ENCODE measurements at regions not wholly inside any gene's neighbourhood (a gene's known extent, or its start where the extent isn't known, plus 50 kb on each side); places are given as distances from the start of the nearest gene placed in this dataset.
"Not testable (repeated sequence)": the region's sequence is repeated elsewhere in the genome, so short reads cannot be mapped to it uniquely, and the experiment has no call there.

DNA sequence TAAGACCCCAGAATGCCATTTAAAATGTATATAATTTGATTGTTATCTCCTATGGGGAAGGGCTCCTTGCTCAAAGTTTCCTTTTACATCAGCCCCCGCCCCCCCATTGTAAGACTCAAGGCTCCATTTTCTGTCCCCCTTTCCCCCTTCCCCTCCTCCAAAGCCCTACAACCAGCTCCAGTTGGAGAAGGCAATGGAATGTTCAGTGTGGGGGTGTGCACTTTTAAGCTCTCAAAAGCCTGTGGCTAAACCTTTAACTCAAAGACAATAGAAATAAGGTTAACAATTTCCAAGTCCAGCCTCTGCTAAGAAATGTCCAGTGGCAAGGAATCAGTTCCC lies 114.7 kb downstream of the NOG start:
- no peak overlapping the region for H3K4me3 ChIP-seq (ENCODE audit: insufficient read depth, low read depth, low read length)
- H3K36me3 ChIP-seq (replicated peaks; ENCODE audit: control insufficient read depth, insufficient read depth, low read length), result no peaks in the 10 kb centered on the region
- no peaks in the 10 kb centered on the region; the same call in 1 of the 2 replicates for H3K27me3 ChIP-seq (ENCODE audit: control insufficient read depth, insufficient read depth, low read length)
- DNase-seq, result no peak

- H3K36me3 ChIP-seq (replicated peaks; ENCODE audit: control insufficient read depth, insufficient read depth, low read length), result no peaks in the 10 kb centered on the region
- no peak for DNase-seq
- H3K4me3 ChIP-seq (ENCODE audit: insufficient read depth, low read depth, low read length), result no peak overlapping the region
- H3K27me3 ChIP-seq (ENCODE audit: control insufficient read depth, insufficient read depth, low read length), result no peaks in the 10 kb centered on the region; the same call in 1 of the 2 replicates
Measured at GRCh38 chr17:56708670-56709410, 115.3 kb downstream of the NOG start.

DNA sequence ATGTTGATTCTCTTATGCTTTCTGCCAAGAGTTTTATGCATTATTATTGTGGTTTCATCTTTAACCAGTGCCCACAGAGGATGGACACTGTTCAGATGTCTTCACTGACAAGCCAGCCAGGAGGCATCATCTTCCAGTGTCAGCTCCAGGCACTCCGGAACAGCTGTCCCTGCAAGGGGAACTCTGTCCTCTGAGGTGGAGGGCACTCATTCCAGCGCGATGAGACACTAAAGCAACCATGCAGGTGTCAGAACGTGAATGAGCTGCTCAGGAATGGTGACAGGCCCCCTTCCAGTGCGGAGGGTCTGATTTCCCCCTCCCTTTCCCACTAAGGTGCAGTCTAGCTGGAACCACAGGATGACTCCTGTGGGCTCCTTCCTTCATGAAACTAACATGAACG lies 117.5 kb downstream of the NOG start:
- no peaks in the 10 kb centered on the region for H3K36me3 ChIP-seq (replicated peaks; ENCODE audit: control insufficient read depth, insufficient read depth, low read length)

DNA sequence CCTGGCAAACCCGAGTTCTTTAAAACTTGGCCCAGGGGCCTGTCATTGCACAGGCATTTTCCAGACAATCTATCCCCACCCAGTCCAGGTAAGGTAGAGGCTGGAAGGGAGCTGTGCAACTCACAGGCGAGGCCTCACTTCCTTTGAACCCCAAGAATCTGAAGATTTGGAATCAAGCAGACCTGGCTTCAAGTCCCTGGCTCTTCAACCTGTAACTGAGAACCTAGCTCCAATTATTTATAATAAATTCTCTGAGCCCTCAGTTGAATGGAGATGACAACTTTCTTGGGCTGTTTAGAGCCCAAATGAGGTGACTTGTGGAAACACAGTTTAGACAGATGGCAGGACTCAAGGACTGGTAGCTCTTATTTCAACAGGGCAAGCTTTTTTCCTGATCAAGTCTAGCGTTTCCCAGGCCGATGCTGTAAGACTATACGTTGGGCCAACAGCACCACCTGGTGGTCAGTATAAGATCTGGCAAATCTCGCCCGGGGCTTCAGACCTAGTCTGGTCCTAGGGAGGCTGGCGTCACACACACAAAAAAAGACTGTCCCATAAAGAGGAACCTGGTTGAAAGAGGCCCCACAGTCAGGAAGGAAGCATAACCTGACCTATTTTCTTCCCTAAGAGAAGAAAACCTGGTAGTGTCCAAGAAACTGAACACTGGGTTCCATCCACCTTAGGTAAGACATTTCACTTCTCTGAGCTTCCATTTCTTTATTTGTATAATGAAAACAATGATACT lies 117.9 kb downstream of the C17orf67 start:
- no peaks in the 10 kb centered on the region for H3K36me3 ChIP-seq (replicated peaks; ENCODE audit: control insufficient read depth, insufficient read depth, low read length)
- no peak overlapping the region for H3K4me3 ChIP-seq (ENCODE audit: insufficient read depth, low read depth, low read length)
- H3K27me3 ChIP-seq (ENCODE audit: control insufficient read depth, insufficient read depth, low read length), result no peaks in the 10 kb centered on the region
- DNase-seq, result peak; percentile 81

More for the DNA sequence above, 117.5 kb downstream of the NOG start:
- no peak for DNase-seq
- Histone ChIP-seq H3K4me3 (ENCODE audit: insufficient read depth, low read depth, low read length) (no peak overlapping the region), H3K27me3 (ENCODE audit: control insufficient read depth, insufficient read depth, low read length) (no peaks in the 10 kb centered on the region)

- Histone ChIP-seq H3K36me3 (replicated peaks; ENCODE audit: control insufficient read depth, insufficient read depth, low read length) (no peaks in the 10 kb centered on the region), H3K27me3 (ENCODE audit: control insufficient read depth, insufficient read depth, low read length) (no peaks in the 10 kb centered on the region), H3K4me3 (ENCODE audit: insufficient read depth, low read depth, low read length) (no peak overlapping the region)
- DNase-seq, result no peak
Measured at GRCh38 chr17:56717471-56717870, 116.2 kb downstream of the C17orf67 start.

DNA sequence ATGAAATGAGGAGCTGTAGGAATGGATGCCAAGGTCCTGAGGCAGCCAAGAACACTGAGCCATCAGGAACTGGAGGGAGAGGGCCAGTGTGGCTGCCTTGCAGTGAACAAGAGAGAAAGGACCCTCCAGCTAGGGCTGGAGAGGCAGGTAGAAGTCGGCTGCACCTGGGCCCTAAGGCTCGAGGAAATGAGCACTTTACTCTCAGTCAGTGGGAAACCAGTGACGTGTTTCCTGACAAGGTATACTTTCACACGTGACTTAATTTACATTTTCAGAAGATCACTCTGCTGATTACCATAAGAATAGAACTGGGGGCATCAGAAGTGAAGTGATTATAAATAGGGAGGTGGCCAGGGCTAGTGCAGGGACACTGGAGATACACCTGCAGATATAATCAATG lies 115.2 kb downstream of the C17orf67 start:
- no peak for DNase-seq
- Histone ChIP-seq H3K27me3 (ENCODE audit: control insufficient read depth, insufficient read depth, low read length) (no peaks in the 10 kb centered on the region), H3K4me3 (ENCODE audit: insufficient read depth, low read depth, low read length) (no peak overlapping the region), H3K36me3 (replicated peaks; ENCODE audit: control insufficient read depth, insufficient read depth, low read length) (no peaks in the 10 kb centered on the region)

- no peak overlapping the region for H3K4me3 ChIP-seq (ENCODE audit: insufficient read depth, low read depth, low read length)
- H3K36me3 ChIP-seq (replicated peaks; ENCODE audit: control insufficient read depth, insufficient read depth, low read length), result no peaks in the 10 kb centered on the region
- H3K27me3 ChIP-seq (ENCODE audit: control insufficient read depth, insufficient read depth, low read length), result no peaks in the 10 kb centered on the region
- no peak for DNase-seq
Measured at GRCh38 chr17:56723421-56723820, 110.3 kb downstream of the C17orf67 start.

DNA sequence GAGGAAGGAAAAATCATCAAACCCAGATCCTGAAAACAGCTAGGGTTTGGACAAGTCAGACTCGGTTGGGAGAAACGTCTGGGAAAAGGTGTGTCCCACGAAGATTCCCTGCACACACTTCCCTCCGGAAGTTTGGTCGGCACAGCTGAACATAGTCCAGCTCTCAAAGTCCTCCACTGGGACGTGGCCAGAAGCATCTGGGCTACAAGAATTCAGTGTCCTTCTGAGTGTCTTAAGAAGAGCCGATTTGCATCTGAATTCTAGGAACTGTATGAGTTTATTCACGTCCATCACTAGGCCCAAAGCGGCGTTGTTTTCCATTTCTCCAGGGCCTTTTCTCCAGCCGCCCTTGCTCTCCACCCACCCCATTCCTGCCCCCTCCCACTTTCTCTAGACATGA lies 109.1 kb downstream of the C17orf67 start:
- Histone ChIP-seq H3K36me3 (replicated peaks; ENCODE audit: control insufficient read depth, insufficient read depth, low read length) (no peaks in the 10 kb centered on the region), H3K4me3 (ENCODE audit: insufficient read depth, low read depth, low read length) (no peak overlapping the region), H3K27me3 (ENCODE audit: control insufficient read depth, insufficient read depth, low read length) (no peaks in the 10 kb centered on the region; the same call in 1 of the 2 replicates)
- DNase-seq, result no peak

DNA sequence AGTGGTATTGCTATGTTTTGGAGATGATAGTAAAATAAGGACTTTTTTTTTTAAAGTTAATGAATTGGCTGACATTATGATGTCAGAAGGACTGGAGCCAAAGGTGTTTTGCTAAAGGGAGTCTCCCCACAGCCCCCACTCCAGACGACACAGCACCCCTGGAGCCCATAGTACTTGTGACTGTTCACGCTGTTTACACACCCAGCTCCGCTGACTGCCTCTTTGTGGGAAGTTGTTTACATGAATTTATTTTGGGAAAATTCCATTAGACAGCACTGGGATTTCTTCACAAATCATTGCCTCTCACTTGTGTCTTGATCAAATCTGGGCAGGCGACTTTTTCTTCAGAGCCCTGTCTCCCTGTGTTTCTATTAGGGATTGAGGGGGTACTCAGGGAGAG lies 108.6 kb downstream of the C17orf67 start:
- no peak overlapping the region for H3K4me3 ChIP-seq (ENCODE audit: insufficient read depth, low read depth, low read length)
- DNase-seq, result no peak
- no peaks in the 10 kb centered on the region; the same call in 1 of the 2 replicates for H3K27me3 ChIP-seq (ENCODE audit: control insufficient read depth, insufficient read depth, low read length)
- H3K36me3 ChIP-seq (replicated peaks; ENCODE audit: control insufficient read depth, insufficient read depth, low read length), result no peaks in the 10 kb centered on the region

DNA sequence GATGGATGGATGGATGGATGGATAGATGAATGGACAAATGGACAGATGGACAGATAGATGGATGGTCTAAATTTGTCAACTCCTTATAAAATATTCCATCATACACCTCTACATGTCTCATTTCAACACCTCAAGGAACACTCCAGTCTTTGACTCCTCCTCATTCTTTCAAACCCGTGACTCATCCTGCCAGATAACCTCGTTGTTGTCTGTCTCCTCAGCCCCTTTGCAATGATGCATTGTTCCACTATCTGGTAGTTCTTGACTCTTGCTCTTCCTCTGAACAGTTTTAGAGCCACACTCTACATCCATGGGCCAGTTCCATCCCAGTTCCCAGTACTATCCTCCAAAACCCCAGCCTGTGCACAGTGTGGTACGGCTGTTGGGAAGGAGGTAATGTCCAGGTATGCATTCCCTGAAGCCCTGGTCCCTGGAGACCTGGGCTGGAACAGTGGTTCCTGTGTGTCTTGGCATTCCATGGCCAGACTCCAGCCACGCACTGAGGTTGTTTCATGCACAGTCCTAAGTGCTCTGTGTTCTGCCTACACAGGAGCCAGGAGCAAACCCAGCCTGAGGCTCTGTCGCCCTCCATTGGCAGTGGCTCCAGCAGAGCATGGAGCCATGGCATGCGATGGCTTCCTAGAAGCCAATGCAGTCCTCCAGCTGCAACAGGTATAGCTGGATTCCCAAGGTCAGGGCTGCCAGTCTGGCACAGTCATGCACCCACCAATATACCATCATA lies 105.7 kb downstream of the C17orf67 start:
- H3K36me3 ChIP-seq (replicated peaks; ENCODE audit: control insufficient read depth, insufficient read depth, low read length), result no peaks in the 10 kb centered on the region
- H3K4me3 ChIP-seq (ENCODE audit: insufficient read depth, low read depth, low read length), result no peak overlapping the region
- H3K27me3 ChIP-seq (ENCODE audit: control insufficient read depth, insufficient read depth, low read length), result no peaks in the 10 kb centered on the region; the same call in 1 of the 2 replicates
- DNase-seq, result no peak

DNA sequence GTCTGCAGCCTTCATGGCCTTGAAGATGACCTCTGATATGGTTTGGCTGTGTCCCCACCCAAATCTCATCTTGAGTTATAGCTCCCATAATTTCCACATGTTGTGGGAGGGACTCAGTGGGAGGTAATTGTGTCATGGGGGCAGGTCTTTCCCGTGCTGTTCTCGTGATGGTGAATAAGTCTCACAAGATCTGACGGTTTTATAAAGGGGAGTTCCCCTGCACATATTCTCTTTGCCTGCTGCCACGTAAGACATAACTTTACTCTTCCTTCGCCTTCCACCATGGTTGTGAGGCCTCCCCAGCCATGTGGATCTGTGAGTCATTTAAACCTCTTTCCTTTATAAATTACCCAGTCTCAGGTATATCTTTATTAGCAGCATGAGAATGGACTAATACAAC lies 102.6 kb downstream of the C17orf67 start:
- not testable (repeated sequence) for H3K36me3 ChIP-seq (replicated peaks; ENCODE audit: control insufficient read depth, insufficient read depth, low read length); DNase-seq; H3K27me3 ChIP-seq (ENCODE audit: control insufficient read depth, insufficient read depth, low read length)

DNA sequence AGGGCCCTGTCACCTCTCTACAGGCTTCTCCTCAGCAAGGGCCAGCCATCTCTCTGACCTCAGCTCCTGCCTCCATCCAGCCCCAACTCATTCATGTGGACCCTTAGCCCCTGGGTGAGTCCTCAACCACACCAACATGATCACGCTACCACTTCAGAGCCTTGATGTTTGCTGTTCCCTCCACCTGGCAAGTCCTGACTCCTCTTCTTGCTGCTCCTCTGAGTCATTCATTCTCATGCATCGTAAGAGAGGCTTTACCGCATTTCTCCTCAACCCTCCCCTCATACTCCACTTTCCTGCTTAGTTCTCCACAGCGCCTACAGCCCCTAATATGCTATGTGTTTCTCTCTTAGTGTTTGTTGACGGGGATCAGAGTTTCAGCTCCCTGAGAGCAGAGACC lies 99.9 kb downstream of the C17orf67 start:
- Histone ChIP-seq H3K36me3 (replicated peaks; ENCODE audit: control insufficient read depth, insufficient read depth, low read length) (no peaks in the 10 kb centered on the region), H3K4me3 (ENCODE audit: insufficient read depth, low read depth, low read length) (no peak overlapping the region), H3K27me3 (ENCODE audit: control insufficient read depth, insufficient read depth, low read length) (no peaks in the 10 kb centered on the region; the same call in 1 of the 2 replicates)
- no peak for DNase-seq

More for the DNA sequence above, 102.6 kb downstream of the C17orf67 start:
- not testable (repeated sequence) for H3K4me3 ChIP-seq (ENCODE audit: insufficient read depth, low read depth, low read length)

DNA sequence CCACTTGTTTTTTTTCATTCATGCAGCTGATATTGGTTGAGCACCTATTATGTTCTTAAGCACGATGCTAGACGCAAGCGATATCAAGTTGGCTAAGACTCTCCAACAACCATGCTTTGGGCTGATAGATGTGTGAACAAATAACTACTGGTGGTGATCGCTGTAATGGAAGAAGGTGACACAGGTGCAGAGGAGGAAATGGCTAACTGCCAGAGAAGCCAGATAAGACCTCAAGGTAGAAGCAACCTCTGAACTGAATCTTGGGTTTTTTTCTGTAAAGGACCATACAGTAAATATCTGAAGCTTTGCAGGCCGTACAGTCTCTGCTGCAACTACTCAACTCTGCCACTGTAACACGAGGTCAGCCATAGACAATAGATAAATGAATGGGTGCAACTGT lies 97.9 kb downstream of the C17orf67 start:
- DNase-seq, result no peak
- H3K4me3 ChIP-seq (ENCODE audit: insufficient read depth, low read depth, low read length), result no peak overlapping the region
- no peaks in the 10 kb centered on the region for H3K36me3 ChIP-seq (replicated peaks; ENCODE audit: control insufficient read depth, insufficient read depth, low read length)
- no peaks in the 10 kb centered on the region for H3K27me3 ChIP-seq (ENCODE audit: control insufficient read depth, insufficient read depth, low read length)

- H3K4me3 ChIP-seq (ENCODE audit: insufficient read depth, low read depth, low read length), result no peak overlapping the region
- H3K36me3 ChIP-seq (replicated peaks; ENCODE audit: control insufficient read depth, insufficient read depth, low read length), result no peaks in the 10 kb centered on the region
- DNase-seq, result peak; percentile 33
- no peaks in the 10 kb centered on the region for H3K27me3 ChIP-seq (ENCODE audit: control insufficient read depth, insufficient read depth, low read length)
Measured at GRCh38 chr17:56737421-56738161, 96.1 kb downstream of the C17orf67 start.
